Endothelial cell of umbilical vein (primary cell): ENCODE measurements at regions not wholly inside any gene's neighbourhood (a gene's known extent, or its start where the extent isn't known, plus 50 kb on each side); places are given as distances from the start of the nearest gene placed in this dataset.

Experiments used
- BruUV-seq: library from RNA; stranded (reverse); fragments of 400-500 nt; replicated peaks from 2 replicates; lab custom pipeline; 2021; lab: Mats Ljungman, UMichigan
- CTCF ChIA-PET: fragments of 300-600, 350-600 bp; sonication (Branson Sonifier 250); formaldehyde crosslinking; loops from one replicate; lab custom pipeline; 2021; ENCODE audit warnings: antibody characterized with exemption, inconsistent platforms; lab: Charles Lee
- POLR2A ChIA-PET: fragments of 300-600, 350-600 bp; sonication (Branson Sonifier 250); formaldehyde crosslinking; loops from one replicate; lab custom pipeline; 2021; ENCODE audit warnings: antibody characterized with exemption, inconsistent platforms; lab: Charles Lee
- DNase-seq: peaks from one replicate; pipeline ENCODE4 v3.0.0-alpha.2; 2011; ENCODE audit warnings: low read depth, low spot score
- FAIRE-seq: peaks from 2 replicates; lab custom pipeline; 2011; peaks lifted over from hg19 to GRCh38; lab: Jason Lieb, UNC
- H2AFZ ChIP-seq: 2 replicates; pipeline ENCODE4 v1.6.0; 2012; ENCODE audit warnings: low read depth, low read length, control low read depth, inconsistent platforms
- H3K27ac ChIP-seq: 2 replicates; pipeline ENCODE4 v1.5.1; 2011; ENCODE audit warnings: low read depth, mild to moderate bottlenecking, control low read depth, low read length, moderate library complexity; ENCODE audit not compliant: insufficient read depth
- H3K27me3 ChIP-seq, 2 experiments: 2 replicates each; pipeline versions ENCODE4 v1.6.0 to v1.6.1; 2011; ENCODE audit warnings: low read length in 2 of 2, mixed read lengths in 1 of 2; ENCODE audit not compliant: control insufficient read depth in 2 of 2, insufficient read depth in 2 of 2
- H3K36me3 ChIP-seq, 2 experiments: 2 replicates in 1 of 2; 3 replicates in 1 of 2; pipeline ENCODE4 v1.5.1; 2011; ENCODE audit warnings: low read length in 2 of 2, mild to moderate bottlenecking in 1 of 2, moderate library complexity in 1 of 2; ENCODE audit not compliant: control insufficient read depth in 2 of 2, insufficient read depth in 2 of 2; ENCODE audit errors: extremely low read depth in 1 of 2
- H3K4me1 ChIP-seq: 3 replicates; pipeline ENCODE4 v1.5.1; 2011; ENCODE audit warnings: mild to moderate bottlenecking, low read length; ENCODE audit not compliant: control insufficient read depth, insufficient read depth; ENCODE audit errors: extremely low read depth
- H3K4me2 ChIP-seq: 2 replicates; pipeline ENCODE4 v1.6.1; 2011; ENCODE audit warnings: low read length, control low read depth, mixed read lengths; ENCODE audit not compliant: insufficient read depth
- H3K4me3 ChIP-seq, 3 experiments: fragments of 200-600 bp in 1 of 3; sonication (generic), shearing (Covaris generic) in 1 of 3; replicated peaks in 1 of 3; 2 replicates each; pipeline ENCODE4 v1.5.1; 2011 to 2016; ENCODE audit warnings: control low read depth in 3 of 3, low read length in 3 of 3, mild to moderate bottlenecking in 2 of 3, inconsistent platforms in 1 of 3, low read depth in 1 of 3, moderate library complexity in 1 of 3; ENCODE audit not compliant: insufficient read depth in 1 of 3
- H3K79me2 ChIP-seq: 2 replicates; pipeline ENCODE4 v1.6.0; 2012; ENCODE audit warnings: low read length, inconsistent platforms; ENCODE audit not compliant: control insufficient read depth, insufficient read depth
- H3K9ac ChIP-seq: replicated peaks from 2 replicates; pipeline ENCODE3; 2011; ENCODE audit warnings: low read length, control low read depth; ENCODE audit not compliant: insufficient read depth; ENCODE audit errors: extremely low read depth
- H3K9me1 ChIP-seq: replicated peaks from 3 replicates; pipeline ENCODE4 v1.6.0; 2011; ENCODE audit warnings: mild to moderate bottlenecking, low read length; ENCODE audit not compliant: control insufficient read depth, insufficient read depth; ENCODE audit errors: extremely low read depth
- H3K9me3 ChIP-seq: replicated peaks from 2 replicates; pipeline ENCODE4 v1.5.1; 2012; ENCODE audit warnings: low read length, inconsistent platforms; ENCODE audit not compliant: control insufficient read depth, insufficient read depth
- H4K20me1 ChIP-seq: replicated peaks from 2 replicates; pipeline ENCODE3; 2011; ENCODE audit warnings: mild to moderate bottlenecking, low read length; ENCODE audit not compliant: control insufficient read depth, insufficient read depth; ENCODE audit errors: extremely low read depth
- CTCF ChIP-seq, 2 donors: IDR thresholded peaks; 1 replicate in 1 of 2; 2 replicates in 1 of 2; pipeline ENCODE4 v1.5.1; 2011; ENCODE audit warnings: low read length in 2 of 2, mild to moderate bottlenecking in 2 of 2, moderate library complexity in 2 of 2, control low read depth in 1 of 2, inconsistent platforms in 1 of 2, low read depth in 1 of 2; ENCODE audit not compliant: insufficient read depth in 1 of 2; ENCODE audit errors: extremely low read depth in 1 of 2
- EZH2 ChIP-seq: IDR thresholded peaks from 2 replicates; pipeline ENCODE4 v1.6.1; 2012; ENCODE audit warnings: borderline replicate concordance, low read depth, mild to moderate bottlenecking, moderate library complexity, low read length, inconsistent platforms; ENCODE audit not compliant: severe bottlenecking
- FOS ChIP-seq: IDR thresholded peaks from 2 replicates; pipeline ENCODE4 v1.6.1; 2011; ENCODE audit warnings: mild to moderate bottlenecking, low read length, moderate library complexity, borderline replicate concordance; ENCODE audit not compliant: insufficient read depth
- GATA2 ChIP-seq: IDR thresholded peaks from 2 replicates; pipeline ENCODE4 v1.7.0; 2011; ENCODE audit warnings: low read depth, mild to moderate bottlenecking, moderate library complexity, mixed read lengths, low read length; ENCODE audit not compliant: insufficient read length, insufficient read depth
- JUN ChIP-seq: IDR thresholded peaks from 2 replicates; pipeline ENCODE4 v1.6.1; 2011; ENCODE audit warnings: borderline replicate concordance, low read depth; ENCODE audit not compliant: insufficient read length, insufficient read depth
- POLR2A ChIP-seq: IDR thresholded peaks from 2 replicates; pipeline ENCODE4 v1.6.1; 2012; ENCODE audit warnings: low read depth, mild to moderate bottlenecking, control low read depth, low read length
- POLR2AphosphoS5 ChIP-seq: IDR thresholded peaks from 2 replicates; pipeline ENCODE4 v1.6.1; 2012; ENCODE audit warnings: low read depth, mild to moderate bottlenecking, control low read depth, low read length, moderate library complexity; ENCODE audit not compliant: insufficient read depth
- dilution Hi-C: fragments of 300-500 bp; cut with MboI; formaldehyde crosslinking; loops from one replicate; pipeline ENCODE4 v1.15.0; 2019; ENCODE audit warnings: low sequenced_read_pairs; ENCODE audit not compliant: extremely low pct_ligation_motif_present
- intact Hi-C: fragments of 100-400 bp; cut with micrococcal nuclease; formaldehyde crosslinking; loops from one replicate; pipeline ENCODE4 v1.10.0; 2022
- TF ChIP-seq, protein P1 (sequence below): IDR thresholded peaks from 2 replicates; pipeline ENCODE4 v1.6.1; 2011; ENCODE audit not compliant: insufficient read depth, insufficient read length

DNA sequence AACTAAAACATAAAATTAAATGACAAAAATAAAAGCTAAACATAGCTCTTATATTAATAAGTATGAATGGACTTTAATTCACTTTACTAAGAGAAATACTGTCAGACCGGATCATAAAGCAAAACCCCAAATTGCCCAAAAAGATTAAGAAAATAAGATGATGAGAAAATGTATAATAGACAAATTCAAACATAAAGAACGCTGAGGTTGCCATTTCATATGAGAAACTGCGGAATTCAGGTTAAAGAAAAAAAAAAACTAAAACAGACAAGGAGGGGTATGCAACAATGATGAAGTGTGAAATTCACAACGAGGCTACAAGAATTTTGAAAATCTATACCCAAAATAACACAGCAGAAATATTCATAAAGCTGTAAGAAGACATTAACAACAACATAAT, 133.6 kb upstream of the JUN start:
- no peak for DNase-seq
- no peaks in the 10 kb centered on the region for H3K4me1 ChIP-seq
- no peak overlapping the region for H2AFZ ChIP-seq
- CTCF ChIA-PET: interaction anchor here (2.0 kb wide), 1 partner anchor 19 kb away, joined by 5 read pairs; no protein-coding TSS in a partner anchor
- H3K9ac ChIP-seq: no peak overlapping the region
- BruUV-seq: no TSS peak
- no peak overlapping the region for H3K4me3 ChIP-seq
- no peak overlapping the region for H3K27ac ChIP-seq
- intact Hi-C loops: no loop called here
- POLR2A ChIA-PET: no interaction called here
- no peak overlapping the region for H3K4me2 ChIP-seq
- no peaks in the 10 kb centered on the region for H4K20me1 ChIP-seq
- H3K9me3 ChIP-seq: no peaks in the 10 kb centered on the region
- TF ChIP-seq EZH2 (no peak), JUN (no peak), POLR2A (no peak)
- no peaks in the 10 kb centered on the region for H3K79me2 ChIP-seq
- no peaks in the 10 kb centered on the region for H3K27me3 ChIP-seq
- H3K9me1 ChIP-seq: no peaks in the 10 kb centered on the region
- no peak for FAIRE-seq
- dilution Hi-C loops: no loop called here
- H3K36me3 ChIP-seq: no peaks in the 10 kb centered on the region

- FAIRE-seq: no peak
- POLR2A ChIA-PET: no interaction called here
These were observed 135.5 kb upstream of the JUN start for GRCh38 chr1:58919226-58919958.

More at GRCh38 chr1:58919226-58919958, 135.5 kb upstream of the JUN start:
- Histone ChIP-seq H3K27me3 (no peaks in the 10 kb centered on the region), H2AFZ (no peak overlapping the region), H3K9me1 (no peaks in the 10 kb centered on the region), H3K4me1 (no peaks in the 10 kb centered on the region), H3K4me2 (no peak overlapping the region), H3K27ac (no peak overlapping the region), H3K36me3 (no peaks in the 10 kb centered on the region), H4K20me1 (no peaks in the 10 kb centered on the region), H3K9me3 (no peaks in the 10 kb centered on the region), H3K9ac (no peak overlapping the region), H3K4me3 (no peak overlapping the region), H3K79me2 (no peaks in the 10 kb centered on the region)
- no peak for DNase-seq
- BruUV-seq: no TSS peak
- CTCF ChIA-PET: interaction anchor here (1.0 kb wide), 1 partner anchor 780 kb away, joined by 3 read pairs; no protein-coding TSS in a partner anchor
- TF ChIP-seq EZH2: no peak
- no peak for TF ChIP-seq CTCF (IDR thresholded peaks at IDR 0.05; ENCODE audit: extremely low read depth in 1 of 2, insufficient read depth in 1 of 2, low read depth in 1 of 2, low read length in 2 of 2)
- no peak for TF ChIP-seq FOS
- TF ChIP-seq, protein P1, sequence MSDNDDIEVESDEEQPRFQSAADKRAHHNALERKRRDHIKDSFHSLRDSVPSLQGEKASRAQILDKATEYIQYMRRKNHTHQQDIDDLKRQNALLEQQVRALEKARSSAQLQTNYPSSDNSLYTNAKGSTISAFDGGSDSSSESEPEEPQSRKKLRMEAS: no peak
- no peak for TF ChIP-seq POLR2A
- TF ChIP-seq GATA2: no peak
- no peak for TF ChIP-seq POLR2AphosphoS5
- dilution Hi-C loops (no loop called here), intact Hi-C loops (no loop called here)
